Thyroid gland (tissue), 4 donors: ENCODE measurements at regions not wholly inside any gene's neighbourhood (a gene's known extent, or its start where the extent isn't known, plus 50 kb on each side); places are given as distances from the start of the nearest gene placed in this dataset.

ENCODE experiments used
- CTCF ChIP-seq, 6 experiments: fragments of 200-600 bp in 3 of 6; fragments of 450-650 bp in 3 of 6; sonication (generic) in 3 of 6; IDR thresholded peaks; one replicate each; pipeline ENCODE4 v1.5.1; 2016 to 2019; ENCODE audit warnings: antibody characterized with exemption in 6 of 6, mild to moderate bottlenecking in 2 of 6, inconsistent platforms in 1 of 6, moderate library complexity in 1 of 6
- POLR2A ChIP-seq, 2 donors: fragments of 450-650 bp; IDR thresholded peaks; one replicate each; pipeline ENCODE4 v1.6.1; 2017; ENCODE audit warnings: antibody characterized with exemption in 2 of 2, mild to moderate bottlenecking in 2 of 2, moderate library complexity in 1 of 2

GRCh38 chr22:48511781-48512327 is 1315.8 kb downstream of the BRD1 start:
- TF ChIP-seq CTCF (IDR thresholded peaks at IDR 0.05): no peak
- no peak for TF ChIP-seq POLR2A (IDR thresholded peaks at IDR 0.05)
